Loucy (cell line): ENCODE measurements at regions not wholly inside any gene's neighbourhood (a gene's known extent, or its start where the extent isn't known, plus 50 kb on each side); places are given as distances from the start of the nearest gene placed in this dataset.

Experiments used
- H2AFZ ChIP-seq: fragments of 200-600 bp; sonication (generic); 2 replicates; pipeline ENCODE4 v1.6.0; 2016; ENCODE audit warnings: antibody characterized with exemption, mild to moderate bottlenecking, low read length, moderate library complexity
- H3F3A ChIP-seq: fragments of 200-600 bp; 2 replicates; pipeline ENCODE4 v1.6.0; 2016; ENCODE audit warnings: antibody characterized with exemption, low read depth, mild to moderate bottlenecking
- H3K27me3 ChIP-seq: fragments of 200-600 bp; sonication (generic); 2 replicates; pipeline ENCODE4 v1.6.1; 2014; ENCODE audit warnings: low read length, mild to moderate bottlenecking; ENCODE audit not compliant: insufficient read depth, poor library complexity, severe bottlenecking
- H3K36me3 ChIP-seq: fragments of 200-600 bp; sonication (generic); 2 replicates; pipeline ENCODE4 v1.6.1; 2016; ENCODE audit warnings: low read length; ENCODE audit not compliant: insufficient read depth
- H3K4me1 ChIP-seq: fragments of 200-600 bp; sonication (generic); 2 replicates; pipeline ENCODE4 v1.5.1; 2014; ENCODE audit warnings: low read length, mild to moderate bottlenecking; ENCODE audit not compliant: insufficient read depth, poor library complexity, severe bottlenecking
- H3K4me2 ChIP-seq: fragments of 200-600 bp; sonication (generic); 2 replicates; pipeline ENCODE4 v1.6.0; 2014; ENCODE audit warnings: antibody characterized with exemption, low read length, low read depth, mild to moderate bottlenecking; ENCODE audit not compliant: poor library complexity, severe bottlenecking
- H3K4me3 ChIP-seq: fragments of 200-600 bp; sonication (generic); 2 replicates; pipeline ENCODE4 v1.5.1; 2014; ENCODE audit warnings: low read length, mild to moderate bottlenecking, mixed read lengths; ENCODE audit not compliant: poor library complexity, severe bottlenecking
- H3K79me2 ChIP-seq: fragments of 200-600 bp; sonication (generic); 2 replicates; pipeline ENCODE4 v1.6.1; 2014; ENCODE audit warnings: low read length; ENCODE audit not compliant: insufficient read depth
- H3K9ac ChIP-seq: fragments of 200-600 bp; sonication (generic); 2 replicates; pipeline ENCODE4 v1.6.0; 2014; ENCODE audit warnings: mild to moderate bottlenecking, low read depth, low read length, moderate library complexity; ENCODE audit not compliant: poor library complexity, severe bottlenecking
- H3K9me2 ChIP-seq: fragments of 200-600 bp; sonication (generic); replicated peaks from 2 replicates; pipeline ENCODE4 v1.6.1; 2016; ENCODE audit warnings: low read depth, low read length, mixed read lengths
- H3K9me3 ChIP-seq: fragments of 200-600 bp; sonication (generic); 2 replicates; pipeline ENCODE4 v1.6.1; 2014; ENCODE audit warnings: mild to moderate bottlenecking, antibody characterized with exemption, low read length, low read depth; ENCODE audit not compliant: insufficient read depth
- H4K20me1 ChIP-seq: fragments of 200-600 bp; sonication (generic); 2 replicates; pipeline ENCODE4 v1.6.0; 2014; ENCODE audit warnings: antibody characterized with exemption, low read length, mild to moderate bottlenecking; ENCODE audit not compliant: insufficient read depth, poor library complexity, severe bottlenecking
- CTCF ChIP-seq: fragments of 200-600 bp; sonication (generic); conservative IDR thresholded peaks from 2 replicates; pipeline ENCODE4 v1.5.1; 2014; ENCODE audit warnings: mild to moderate bottlenecking, antibody characterized with exemption, low read length
- EZH2phosphoT487 ChIP-seq: fragments of 200-600 bp; IDR thresholded peaks from 2 replicates; pipeline ENCODE4 v1.6.1; 2018; ENCODE audit warnings: antibody characterized with exemption, mild to moderate bottlenecking, moderate library complexity, borderline replicate concordance

- H3K4me3 ChIP-seq: no peak overlapping the region
- no peak overlapping the region for H3K9ac ChIP-seq
- H3K9me3 ChIP-seq: no peaks in the 10 kb centered on the region
- H3K36me3 ChIP-seq: no peaks in the 10 kb centered on the region
- no peak overlapping the region for H2AFZ ChIP-seq
- peaks cover 13% of the 10 kb centered on the region for H3K4me1 ChIP-seq
- no peaks in the 10 kb centered on the region for H3F3A ChIP-seq
- no peak for TF ChIP-seq CTCF
- TF ChIP-seq EZH2phosphoT487: no peak
- no peak overlapping the region for H3K4me2 ChIP-seq
- no peaks in the 10 kb centered on the region for H4K20me1 ChIP-seq
- no peaks in the 10 kb centered on the region for H3K79me2 ChIP-seq
- no peaks in the 10 kb centered on the region for H3K9me2 ChIP-seq
- H3K27me3 ChIP-seq: no peaks in the 10 kb centered on the region
Observed at GRCh38 chr21:41602531-41602930, 94.6 kb upstream of the TMPRSS2 start.

- H3K9me2 ChIP-seq: no peaks in the 10 kb centered on the region
- no peaks in the 10 kb centered on the region for H3K79me2 ChIP-seq
- no peak for TF ChIP-seq EZH2phosphoT487
- TF ChIP-seq CTCF: no peak
- no peak overlapping the region for H3K4me3 ChIP-seq
- no peaks in the 10 kb centered on the region for H3K27me3 ChIP-seq
- no peak overlapping the region for H3K9ac ChIP-seq
- H3F3A ChIP-seq: no peaks in the 10 kb centered on the region
- H3K36me3 ChIP-seq: no peaks in the 10 kb centered on the region
- H3K9me3 ChIP-seq: no peaks in the 10 kb centered on the region
- no peak overlapping the region for H2AFZ ChIP-seq
- peaks cover 13% of the 10 kb centered on the region for H3K4me1 ChIP-seq
- H4K20me1 ChIP-seq: no peaks in the 10 kb centered on the region
- peak overlapping the region; percentile 58 for H3K4me2 ChIP-seq
Observed at GRCh38 chr21:41601573-41602368, 93.8 kb upstream of the TMPRSS2 start.

GRCh38 chr21:41600961-41601572, 93.1 kb upstream of the TMPRSS2 start:
- H3K27me3 ChIP-seq: no peaks in the 10 kb centered on the region
- H3K4me1 ChIP-seq: peaks cover 13% of the 10 kb centered on the region
- TF ChIP-seq CTCF (no peak), EZH2phosphoT487 (no peak)
- no peak overlapping the region for H3K9ac ChIP-seq
- no peaks in the 10 kb centered on the region for H3K79me2 ChIP-seq
- no peaks in the 10 kb centered on the region for H3K36me3 ChIP-seq
- no peaks in the 10 kb centered on the region for H3K9me3 ChIP-seq
- no peaks in the 10 kb centered on the region for H3K9me2 ChIP-seq
- H4K20me1 ChIP-seq: no peaks in the 10 kb centered on the region
- H3K4me2 ChIP-seq: peak overlapping the region; percentile 58
- H3F3A ChIP-seq: no peaks in the 10 kb centered on the region
- H2AFZ ChIP-seq: no peak overlapping the region
- H3K4me3 ChIP-seq: no peak overlapping the region
